ENCODE measurements at regions not wholly inside any gene's neighbourhood (a gene's known extent, or its start where the extent isn't known, plus 50 kb on each side); places are given as distances from the start of the nearest gene placed in this dataset.
"Not testable (repeated sequence)": the region's sequence is repeated elsewhere in the genome, so short reads cannot be mapped to it uniquely, and the experiment has no call there.

- no peak for DNase-seq (ENCODE audit: low spot score)
Observed at GRCh38 chr13:112174476-112175110, 107.6 kb downstream of the SOX1 start.

- DNase-seq (ENCODE audit: low spot score) = no peak
Observed at GRCh38 chr13:112175162-112176075, 108.5 kb downstream of the SOX1 start.

GRCh38 chr13:112176141-112177119, 109.5 kb downstream of the SOX1 start:
- not testable (repeated sequence) for DNase-seq (ENCODE audit: low spot score)

- DNase-seq (ENCODE audit: low spot score) = peak; percentile 22
Observed at GRCh38 chr13:112177450-112178288, 110.7 kb downstream of the SOX1 start.

GRCh38 chr13:112178769-112179168, 111.8 kb downstream of the SOX1 start:
- no peak for DNase-seq (ENCODE audit: low spot score)

- DNase-seq (ENCODE audit: low spot score) = no peak
Observed at GRCh38 chr13:112179421-112179820, 112.5 kb downstream of the SOX1 start.

GRCh38 chr13:112179995-112180394, 113.0 kb downstream of the SOX1 start:
- DNase-seq (ENCODE audit: low spot score) = no peak

DNA sequence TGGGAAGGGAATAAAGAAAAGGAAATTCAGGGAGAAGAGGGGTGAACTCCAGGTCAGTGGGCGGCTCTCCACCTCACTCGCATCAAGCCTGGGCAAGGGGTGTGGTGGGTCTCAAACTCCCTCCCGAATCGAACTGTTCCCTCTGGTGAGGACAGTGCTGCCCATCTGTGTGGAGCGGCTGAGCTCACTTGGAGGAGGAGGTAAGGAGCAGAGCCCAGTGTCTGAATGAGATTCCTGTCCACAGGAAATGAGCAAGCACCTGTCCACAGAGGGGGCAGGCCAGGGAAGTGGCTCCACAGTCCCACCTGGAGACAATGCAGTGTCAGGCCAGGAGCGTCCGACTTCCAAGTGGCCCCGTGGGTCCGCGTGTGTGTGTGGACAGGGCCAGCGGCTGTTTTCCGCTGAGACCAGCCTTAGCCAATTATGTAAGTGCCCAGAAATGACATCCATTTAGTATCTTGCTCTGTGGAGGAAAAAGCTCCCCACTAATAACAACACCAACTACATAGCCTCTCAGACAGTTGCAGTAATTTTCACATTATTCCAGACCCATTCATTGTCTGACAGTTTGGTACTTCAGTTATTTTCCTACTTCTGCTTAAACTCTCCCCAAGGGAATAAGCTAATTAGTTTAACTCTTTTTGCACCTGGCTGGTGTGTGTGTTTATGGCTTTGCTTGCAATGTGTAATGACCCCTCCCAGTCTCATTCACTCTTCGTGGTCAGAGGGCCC, 114.6 kb downstream of the SOX1 start:
- no peak for DNase-seq (ENCODE audit: low spot score)

- no peak for DNase-seq (ENCODE audit: low spot score)
Observed at GRCh38 chr13:112182251-112182650, 115.3 kb downstream of the SOX1 start.

DNA sequence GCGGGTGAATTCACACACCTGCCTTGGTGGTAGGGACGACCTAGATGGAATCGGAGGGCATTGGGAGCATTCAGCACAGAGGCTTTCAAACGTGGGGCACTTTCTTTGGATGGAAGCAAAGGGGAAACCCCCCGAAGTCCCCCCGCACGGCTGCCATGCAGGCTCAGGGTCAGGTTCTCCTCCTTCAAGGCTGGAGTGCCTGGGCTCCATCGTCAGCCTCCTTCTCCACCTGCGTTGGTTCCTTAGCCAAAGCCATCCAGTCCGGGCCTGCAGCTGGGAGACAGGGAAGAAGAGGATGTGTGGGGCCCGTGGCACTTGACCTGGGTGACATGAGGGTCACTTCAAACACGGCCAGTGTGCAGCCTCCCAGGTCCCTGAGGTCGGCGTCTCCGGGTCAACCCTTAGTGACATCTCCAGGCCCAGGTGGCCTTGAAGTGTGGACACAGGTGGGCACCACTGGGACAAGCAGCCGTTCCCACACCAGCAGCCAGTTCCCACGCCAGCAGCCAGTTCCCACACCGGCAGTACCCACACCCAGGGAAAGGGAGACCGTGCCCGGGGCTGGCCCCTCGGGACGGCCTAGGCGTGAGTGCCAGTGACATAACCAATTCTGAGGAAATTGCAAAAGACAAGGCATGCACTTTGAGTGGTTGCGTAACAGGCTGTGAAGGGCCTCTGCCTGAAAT, 116.0 kb downstream of the SOX1 start:
- DNase-seq (ENCODE audit: low spot score) = no peak

GRCh38 chr13:112183532-112184090, 116.7 kb downstream of the SOX1 start:
- DNase-seq (ENCODE audit: low spot score) = no peak

GRCh38 chr13:112184261-112184660, 117.3 kb downstream of the SOX1 start:
- no peak for DNase-seq (ENCODE audit: low spot score)

- no peak for DNase-seq (ENCODE audit: low spot score)
Observed at GRCh38 chr13:112184851-112185371, 118.0 kb downstream of the SOX1 start.

- no peak for DNase-seq (ENCODE audit: low spot score)
Observed at GRCh38 chr13:112185466-112185865, 118.5 kb downstream of the SOX1 start.

DNA sequence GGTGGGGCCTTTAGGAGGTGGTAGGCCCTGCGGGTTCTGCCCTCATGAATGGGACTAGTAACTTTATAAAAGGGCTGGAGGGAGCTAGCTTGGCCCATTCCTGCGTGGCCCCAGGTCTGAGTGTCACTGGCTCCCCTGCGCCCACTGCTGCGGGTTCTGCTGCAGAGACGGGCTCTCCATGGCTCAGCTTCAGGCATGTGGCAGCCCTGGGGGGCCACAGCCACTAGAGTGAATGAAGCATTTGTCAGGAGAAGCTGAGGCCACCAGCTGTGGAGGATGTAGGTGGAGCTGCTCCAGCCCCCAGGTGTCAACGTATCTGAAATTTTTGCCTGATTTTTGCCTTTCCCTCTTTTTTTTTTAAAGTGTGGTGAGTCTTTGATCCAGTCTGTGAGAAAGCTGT, 119.1 kb downstream of the SOX1 start:
- no peak for DNase-seq (ENCODE audit: low spot score)

DNA sequence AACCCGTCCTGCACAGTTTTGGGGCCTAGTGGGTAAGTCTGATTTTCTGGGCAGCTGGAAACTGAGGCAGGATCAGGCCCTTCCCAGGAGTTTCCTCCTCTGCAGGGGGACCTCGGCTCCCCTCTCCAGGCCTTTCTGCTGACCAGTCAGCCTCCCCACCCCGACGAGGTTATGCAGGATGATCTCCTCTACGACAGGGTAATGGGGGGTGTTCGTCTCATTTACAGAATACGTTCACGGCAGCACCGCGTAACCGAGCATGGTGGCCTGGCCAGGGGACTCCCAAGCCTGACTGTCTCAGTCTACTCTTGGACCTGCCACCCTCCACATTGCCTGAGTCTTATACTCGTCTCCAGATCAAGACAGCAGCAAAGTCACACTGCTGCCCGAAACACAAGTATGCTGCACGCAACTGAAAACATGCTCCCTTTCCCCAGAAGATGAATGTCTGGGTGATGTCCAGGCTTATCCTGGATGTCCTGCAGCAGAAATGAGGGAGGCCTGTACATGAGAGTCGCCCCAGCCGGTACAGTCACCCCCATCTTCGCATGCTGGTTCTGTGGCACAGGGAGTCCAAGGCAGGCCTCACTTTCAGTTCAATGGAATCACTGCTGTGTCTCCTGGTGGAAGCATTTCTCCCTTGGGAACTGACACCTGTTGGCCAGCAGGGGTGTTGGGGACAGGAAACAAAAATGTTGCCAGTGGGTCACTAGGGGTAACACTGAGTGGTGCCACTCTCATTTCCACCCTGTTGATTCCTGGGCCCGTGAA, 120.8 kb downstream of the SOX1 start:
- no peak for DNase-seq (ENCODE audit: low spot score)

GRCh38 chr13:112188298-112188610, 121.3 kb downstream of the SOX1 start:
- no peak for DNase-seq (ENCODE audit: low spot score)

GRCh38 chr13:112193463-112194166, 126.7 kb downstream of the SOX1 start:
- DNase-seq (ENCODE audit: low spot score) = no peak
